AG09309 (cell line): ENCODE measurements at regions not wholly inside any gene's neighbourhood (a gene's known extent, or its start where the extent isn't known, plus 50 kb on each side); places are given as distances from the start of the nearest gene placed in this dataset.

ENCODE experiments used
- DNase-seq: peaks from one replicate; pipeline ENCODE4 v3.0.0-alpha.2; 2010; ENCODE audit warnings: low read depth
- H3K4me3 ChIP-seq: 2 replicates; pipeline ENCODE4 v1.5.1; 2011; ENCODE audit warnings: mild to moderate bottlenecking, low read depth, low read length, moderate library complexity; ENCODE audit not compliant: control insufficient read depth
- CTCF ChIP-seq: IDR thresholded peaks from 2 replicates; pipeline ENCODE4 v1.5.1; 2011; ENCODE audit warnings: mild to moderate bottlenecking, low read depth, low read length, inconsistent platforms; ENCODE audit not compliant: insufficient read depth, control insufficient read depth; ENCODE audit errors: missing control alignments

- DNase-seq: no peak
- H3K4me3 ChIP-seq: no peak overlapping the region
- TF ChIP-seq CTCF: no peak
Observed at GRCh38 chr10:29879862-29880261, 179.5 kb downstream of the JCAD start.

- H3K4me3 ChIP-seq: no peak overlapping the region
- TF ChIP-seq CTCF: no peak
- no peak for DNase-seq
Observed at GRCh38 chr10:29878492-29878891, 180.9 kb downstream of the JCAD start.

DNA sequence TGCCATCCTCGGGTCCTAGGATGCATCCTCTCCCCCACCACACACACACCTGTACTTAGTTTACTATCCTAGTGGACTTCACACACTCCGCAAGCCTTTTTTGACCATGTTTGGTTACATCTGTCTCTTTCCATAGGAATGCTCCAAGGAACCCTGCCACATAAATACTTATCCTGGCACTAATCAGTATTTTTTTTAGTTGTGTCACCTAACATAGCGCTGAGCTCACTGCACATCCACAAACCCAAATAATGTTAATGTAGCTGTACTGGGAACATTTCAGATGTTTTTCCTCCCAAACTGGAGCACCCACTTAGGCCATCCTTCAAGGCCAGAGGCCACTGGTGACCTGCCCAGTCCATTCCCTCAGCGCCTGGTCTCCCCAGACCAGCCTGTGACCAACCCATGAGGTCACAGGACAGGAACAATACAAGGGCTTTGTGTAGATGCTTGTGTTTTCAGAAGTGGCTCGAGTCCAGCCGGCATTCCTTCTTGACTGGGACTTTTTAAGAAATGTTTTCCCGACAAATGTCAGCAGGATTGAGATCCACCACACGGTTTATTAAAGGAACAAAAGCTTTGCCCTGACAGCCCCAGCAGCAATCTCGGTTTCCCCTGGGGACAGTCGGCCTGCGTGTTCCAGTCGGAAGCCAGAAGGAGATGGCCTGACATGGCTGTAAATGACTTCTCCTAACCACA lies 181.4 kb downstream of the JCAD start:
- TF ChIP-seq CTCF: no peak
- H3K4me3 ChIP-seq: no peak overlapping the region
- DNase-seq: no peak

GRCh38 chr10:29876008-29876555 lies 183.3 kb downstream of the JCAD start:
- no peak overlapping the region for H3K4me3 ChIP-seq
- no peak for DNase-seq
- no peak for TF ChIP-seq CTCF

- no peak overlapping the region for H3K4me3 ChIP-seq
- no peak for TF ChIP-seq CTCF
- DNase-seq: no peak
Observed at GRCh38 chr10:29874606-29875269, 184.6 kb downstream of the JCAD start.

DNA sequence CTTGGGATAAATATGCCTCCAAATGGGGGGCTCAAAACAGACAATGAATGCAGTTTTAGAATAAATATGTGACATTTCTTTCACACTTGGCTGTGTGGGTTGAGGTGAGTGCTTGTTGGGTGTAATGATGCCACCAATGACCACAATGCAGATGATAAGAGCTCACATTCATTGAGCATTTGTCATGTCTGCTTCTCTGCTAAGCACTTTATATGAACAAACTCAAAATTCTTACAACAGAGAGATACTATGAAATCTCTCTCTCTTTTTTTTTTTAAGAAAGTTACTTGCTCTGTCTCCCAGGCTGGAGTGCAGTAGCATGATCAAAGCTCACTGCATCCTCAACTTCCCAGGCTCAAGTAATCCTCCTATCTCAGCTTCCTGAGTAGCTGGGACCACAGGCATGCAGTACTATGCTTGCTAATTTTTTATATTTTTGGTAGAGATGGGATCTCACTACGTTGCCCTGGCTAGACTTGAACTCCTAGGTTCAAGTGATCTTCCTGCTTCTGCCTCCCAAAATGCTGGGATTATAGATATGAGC lies 185.4 kb downstream of the JCAD start:
- no peak for TF ChIP-seq CTCF
- H3K4me3 ChIP-seq: no peak overlapping the region
- no peak for DNase-seq
